ENCODE measurements at regions not wholly inside any gene's neighbourhood (a gene's known extent, or its start where the extent isn't known, plus 50 kb on each side); places are given as distances from the start of the nearest gene placed in this dataset.

GRCh38 chr11:69212798-69213110, 57.0 kb downstream of the SMIM38 start:
- Histone ChIP-seq H3K4me3 (ENCODE audit: severe bottlenecking) (no peak overlapping the region), H3K36me3 (ENCODE audit: low read depth) (no peaks in the 10 kb centered on the region), H3K27ac (ENCODE audit: poor library complexity, severe bottlenecking) (no peak overlapping the region), H3K27me3 (ENCODE audit: insufficient read depth, poor library complexity, severe bottlenecking) (no peaks in the 10 kb centered on the region), H3K4me1 (ENCODE audit: insufficient read depth, poor library complexity, severe bottlenecking) (peaks cover 6% of the 10 kb centered on the region), H3K9me3 (ENCODE audit: severe bottlenecking) (no peaks in the 10 kb centered on the region)
- ATAC-seq (ENCODE audit: low read depth) (no peak), DNase-seq (ENCODE audit: low spot score) (no peak)
- TF ChIP-seq, protein P1, sequence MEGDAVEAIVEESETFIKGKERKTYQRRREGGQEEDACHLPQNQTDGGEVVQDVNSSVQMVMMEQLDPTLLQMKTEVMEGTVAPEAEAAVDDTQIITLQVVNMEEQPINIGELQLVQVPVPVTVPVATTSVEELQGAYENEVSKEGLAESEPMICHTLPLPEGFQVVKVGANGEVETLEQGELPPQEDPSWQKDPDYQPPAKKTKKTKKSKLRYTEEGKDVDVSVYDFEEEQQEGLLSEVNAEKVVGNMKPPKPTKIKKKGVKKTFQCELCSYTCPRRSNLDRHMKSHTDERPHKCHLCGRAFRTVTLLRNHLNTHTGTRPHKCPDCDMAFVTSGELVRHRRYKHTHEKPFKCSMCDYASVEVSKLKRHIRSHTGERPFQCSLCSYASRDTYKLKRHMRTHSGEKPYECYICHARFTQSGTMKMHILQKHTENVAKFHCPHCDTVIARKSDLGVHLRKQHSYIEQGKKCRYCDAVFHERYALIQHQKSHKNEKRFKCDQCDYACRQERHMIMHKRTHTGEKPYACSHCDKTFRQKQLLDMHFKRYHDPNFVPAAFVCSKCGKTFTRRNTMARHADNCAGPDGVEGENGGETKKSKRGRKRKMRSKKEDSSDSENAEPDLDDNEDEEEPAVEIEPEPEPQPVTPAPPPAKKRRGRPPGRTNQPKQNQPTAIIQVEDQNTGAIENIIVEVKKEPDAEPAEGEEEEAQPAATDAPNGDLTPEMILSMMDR (IDR thresholded peaks at IDR 0.05; ENCODE audit: poor library complexity, severe bottlenecking), result no peak

GRCh38 chr11:69213316-69213715, 57.6 kb downstream of the SMIM38 start:
- no peak for DNase-seq (ENCODE audit: low spot score)
- Histone ChIP-seq H3K4me3 (ENCODE audit: severe bottlenecking) (no peak overlapping the region), H3K4me1 (ENCODE audit: insufficient read depth, poor library complexity, severe bottlenecking) (peaks cover 6% of the 10 kb centered on the region), H3K9me3 (ENCODE audit: severe bottlenecking) (no peaks in the 10 kb centered on the region), H3K27ac (ENCODE audit: poor library complexity, severe bottlenecking) (no peak overlapping the region), H3K36me3 (ENCODE audit: low read depth) (no peaks in the 10 kb centered on the region), H3K27me3 (ENCODE audit: insufficient read depth, poor library complexity, severe bottlenecking) (no peaks in the 10 kb centered on the region)
- no peak for ATAC-seq (ENCODE audit: low read depth)
- TF ChIP-seq, protein P1 (IDR thresholded peaks at IDR 0.05; ENCODE audit: poor library complexity, severe bottlenecking), result no peak

- H3K36me3 ChIP-seq (ENCODE audit: low read depth), result no peaks in the 10 kb centered on the region
- no peaks in the 10 kb centered on the region for H3K9me3 ChIP-seq (ENCODE audit: severe bottlenecking)
- no peak overlapping the region for H3K4me3 ChIP-seq (ENCODE audit: severe bottlenecking)
- TF ChIP-seq, protein P1 (IDR thresholded peaks at IDR 0.05; ENCODE audit: poor library complexity, severe bottlenecking), result no peak
- no peak overlapping the region for H3K27ac ChIP-seq (ENCODE audit: poor library complexity, severe bottlenecking)
- no peak for DNase-seq (ENCODE audit: low spot score)
- H3K27me3 ChIP-seq (ENCODE audit: insufficient read depth, poor library complexity, severe bottlenecking), result no peaks in the 10 kb centered on the region
- peaks cover 6% of the 10 kb centered on the region for H3K4me1 ChIP-seq (ENCODE audit: insufficient read depth, poor library complexity, severe bottlenecking)
- ATAC-seq (ENCODE audit: low read depth), result no peak
Measured at GRCh38 chr11:69213964-69214363, 58.2 kb downstream of the SMIM38 start.

DNA sequence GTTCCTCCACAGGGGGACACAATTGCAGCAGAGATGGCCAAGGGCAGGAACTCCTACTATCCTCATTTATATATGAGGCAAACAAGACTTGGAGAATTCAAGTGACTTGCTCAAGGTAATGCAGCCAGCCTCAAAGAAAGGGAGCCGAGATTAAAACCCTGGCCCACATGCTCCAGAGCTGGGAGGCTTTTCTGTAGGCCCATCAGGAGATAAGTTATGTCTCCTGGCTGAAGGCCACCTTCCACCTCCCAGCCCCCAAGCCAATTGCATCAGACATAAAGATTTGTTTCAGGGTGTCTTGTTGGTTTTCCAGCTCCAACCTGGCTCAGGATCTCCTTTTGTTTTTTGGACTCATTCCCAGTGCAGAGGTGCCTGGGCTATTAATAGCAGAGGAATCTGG, 59.5 kb downstream of the SMIM38 start:
- H3K27ac ChIP-seq (ENCODE audit: poor library complexity, severe bottlenecking), result no peak overlapping the region
- H3K9me3 ChIP-seq (ENCODE audit: severe bottlenecking), result no peaks in the 10 kb centered on the region
- peaks cover 6% of the 10 kb centered on the region for H3K4me1 ChIP-seq (ENCODE audit: insufficient read depth, poor library complexity, severe bottlenecking)
- no peak overlapping the region for H3K4me3 ChIP-seq (ENCODE audit: severe bottlenecking)
- ATAC-seq (ENCODE audit: low read depth) (no peak), DNase-seq (ENCODE audit: low spot score) (no peak)
- no peaks in the 10 kb centered on the region for H3K27me3 ChIP-seq (ENCODE audit: insufficient read depth, poor library complexity, severe bottlenecking)
- H3K36me3 ChIP-seq (ENCODE audit: low read depth), result no peaks in the 10 kb centered on the region
- TF ChIP-seq, protein P1 (IDR thresholded peaks at IDR 0.05; ENCODE audit: poor library complexity, severe bottlenecking), result no peak

GRCh38 chr11:69215784-69216415, 60.2 kb downstream of the SMIM38 start:
- no peak overlapping the region for H3K4me3 ChIP-seq (ENCODE audit: severe bottlenecking)
- DNase-seq (ENCODE audit: low spot score) (no peak), ATAC-seq (ENCODE audit: low read depth) (peak; percentile 91)
- H3K27me3 ChIP-seq (ENCODE audit: insufficient read depth, poor library complexity, severe bottlenecking), result no peaks in the 10 kb centered on the region
- H3K9me3 ChIP-seq (ENCODE audit: severe bottlenecking), result no peaks in the 10 kb centered on the region
- H3K27ac ChIP-seq (ENCODE audit: poor library complexity, severe bottlenecking), result no peak overlapping the region
- TF ChIP-seq, protein P1 (IDR thresholded peaks at IDR 0.05; ENCODE audit: poor library complexity, severe bottlenecking), result no peak
- no peaks in the 10 kb centered on the region for H3K36me3 ChIP-seq (ENCODE audit: low read depth)
- peaks cover 6% of the 10 kb centered on the region for H3K4me1 ChIP-seq (ENCODE audit: insufficient read depth, poor library complexity, severe bottlenecking)

All from RWPE2 (cell line).